ENCODE measurements at regions not wholly inside any gene's neighbourhood (a gene's known extent, or its start where the extent isn't known, plus 50 kb on each side); places are given as distances from the start of the nearest gene placed in this dataset.

- TF ChIP-seq CTCF (IDR thresholded peaks at IDR 0.05; ENCODE audit: low read depth, low read length) (no peak), POLR2A (IDR thresholded peaks at IDR 0.05; ENCODE audit: extremely low read depth, insufficient read length) (no peak), MAX (IDR thresholded peaks at IDR 0.05; ENCODE audit: low read depth, low read length) (no peak), MYC (IDR thresholded peaks at IDR 0.05; ENCODE audit: low read depth, low read length) (no peak)
These were observed 603.2 kb upstream of the KCNMB2 start for GRCh38 chr3:177932750-177933660.
